ENCODE measurements at regions not wholly inside any gene's neighbourhood (a gene's known extent, or its start where the extent isn't known, plus 50 kb on each side); places are given as distances from the start of the nearest gene placed in this dataset.

DNA sequence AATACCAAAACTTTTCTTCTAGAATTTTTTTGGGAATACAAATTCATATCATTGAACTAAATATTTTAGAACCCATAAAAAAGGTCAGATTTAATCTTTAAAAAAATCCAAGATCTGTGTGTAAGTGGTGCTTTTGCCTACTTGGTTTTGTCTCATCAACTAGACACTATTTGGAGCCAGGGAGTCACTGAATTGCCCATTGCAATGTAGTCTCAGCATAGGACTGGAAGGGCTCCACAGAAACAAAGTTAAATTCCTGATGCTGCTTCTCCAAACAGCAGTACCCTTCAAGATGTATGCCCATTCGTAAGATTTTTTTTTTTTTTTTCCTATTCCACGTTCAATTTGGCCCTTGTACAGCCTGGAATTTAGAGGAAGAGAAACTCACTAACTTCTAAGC lies 208.0 kb upstream of the MPDZ start:
- no peaks in the 10 kb centered on the region for H3K4me1 ChIP-seq (ENCODE audit: control insufficient read depth in 1 of 2, insufficient read depth in 2 of 2, low read length in 2 of 2)
- no peak overlapping the region for H3K9ac ChIP-seq (ENCODE audit: low read depth in 1 of 2, low read length in 2 of 2)
- no peaks in the 10 kb centered on the region for H3K27me3 ChIP-seq (ENCODE audit: control insufficient read depth in 1 of 2, insufficient read depth in 2 of 2, low read length in 2 of 2)
- no peak overlapping the region for H3K27ac ChIP-seq (ENCODE audit: low read depth, low read length)
- no peaks in the 10 kb centered on the region for H3K9me3 ChIP-seq (ENCODE audit: control insufficient read depth in 1 of 2, low read length in 2 of 2)
- H3K4me3 ChIP-seq (ENCODE audit: low read depth in 1 of 2, low read length in 2 of 2) = no peak overlapping the region
- no peaks in the 10 kb centered on the region for H3K36me3 ChIP-seq (ENCODE audit: control insufficient read depth in 1 of 2, insufficient read depth in 2 of 2, low read length in 2 of 2)

- H3K4me1 ChIP-seq (ENCODE audit: control insufficient read depth in 1 of 2, insufficient read depth in 2 of 2, low read length in 2 of 2) = no peaks in the 10 kb centered on the region
- no peaks in the 10 kb centered on the region for H3K9me3 ChIP-seq (ENCODE audit: control insufficient read depth in 1 of 2, low read length in 2 of 2)
- H3K36me3 ChIP-seq (ENCODE audit: control insufficient read depth in 1 of 2, insufficient read depth in 2 of 2, low read length in 2 of 2) = no peaks in the 10 kb centered on the region
- no peak overlapping the region for H3K9ac ChIP-seq (ENCODE audit: low read depth in 1 of 2, low read length in 2 of 2)
- H3K27ac ChIP-seq (ENCODE audit: low read depth, low read length) = no peak overlapping the region
- H3K27me3 ChIP-seq (ENCODE audit: control insufficient read depth in 1 of 2, insufficient read depth in 2 of 2, low read length in 2 of 2) = no peaks in the 10 kb centered on the region
- H3K4me3 ChIP-seq (ENCODE audit: low read depth in 1 of 2, low read length in 2 of 2) = no peak overlapping the region
These were observed 207.6 kb upstream of the MPDZ start for GRCh38 chr9:13487071-13487470.

GRCh38 chr9:13485068-13485596 lies 205.6 kb upstream of the MPDZ start:
- no peak overlapping the region for H3K4me3 ChIP-seq (ENCODE audit: low read depth in 1 of 2, low read length in 2 of 2)
- H3K9ac ChIP-seq (ENCODE audit: low read depth in 1 of 2, low read length in 2 of 2) = no peak overlapping the region
- no peak overlapping the region for H3K27ac ChIP-seq (ENCODE audit: low read depth, low read length)
- no peaks in the 10 kb centered on the region for H3K27me3 ChIP-seq (ENCODE audit: control insufficient read depth in 1 of 2, insufficient read depth in 2 of 2, low read length in 2 of 2)
- no peaks in the 10 kb centered on the region for H3K4me1 ChIP-seq (ENCODE audit: control insufficient read depth in 1 of 2, insufficient read depth in 2 of 2, low read length in 2 of 2)
- H3K9me3 ChIP-seq (ENCODE audit: control insufficient read depth in 1 of 2, low read length in 2 of 2) = no peaks in the 10 kb centered on the region
- H3K36me3 ChIP-seq (ENCODE audit: control insufficient read depth in 1 of 2, insufficient read depth in 2 of 2, low read length in 2 of 2) = no peaks in the 10 kb centered on the region

GRCh38 chr9:13484186-13484585 lies 204.7 kb upstream of the MPDZ start:
- Histone ChIP-seq H3K27me3 (ENCODE audit: control insufficient read depth in 1 of 2, insufficient read depth in 2 of 2, low read length in 2 of 2) (no peaks in the 10 kb centered on the region), H3K4me3 (ENCODE audit: low read depth in 1 of 2, low read length in 2 of 2) (no peak overlapping the region), H3K4me1 (ENCODE audit: control insufficient read depth in 1 of 2, insufficient read depth in 2 of 2, low read length in 2 of 2) (no peaks in the 10 kb centered on the region), H3K9me3 (ENCODE audit: control insufficient read depth in 1 of 2, low read length in 2 of 2) (no peaks in the 10 kb centered on the region), H3K27ac (ENCODE audit: low read depth, low read length) (no peak overlapping the region), H3K9ac (ENCODE audit: low read depth in 1 of 2, low read length in 2 of 2) (no peak overlapping the region), H3K36me3 (ENCODE audit: control insufficient read depth in 1 of 2, insufficient read depth in 2 of 2, low read length in 2 of 2) (no peaks in the 10 kb centered on the region)

DNA sequence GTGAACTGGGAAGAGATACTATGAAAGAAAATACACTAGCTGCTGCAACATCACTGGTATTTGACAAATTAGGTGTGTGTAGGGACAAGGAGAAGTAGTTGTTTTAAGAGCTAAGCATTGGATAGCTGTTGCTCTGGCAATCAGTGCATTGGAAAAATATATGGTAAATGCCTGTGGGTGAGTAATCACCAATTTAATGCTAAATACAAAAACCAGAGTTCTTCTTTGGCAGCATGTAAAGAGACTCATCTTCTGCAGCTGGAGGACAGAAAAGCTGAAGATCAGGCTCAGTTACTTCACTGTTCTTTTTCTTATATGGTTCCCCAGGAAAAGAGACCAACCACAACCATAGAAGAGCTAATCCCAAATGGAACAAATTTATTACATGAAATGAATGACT lies 201.8 kb upstream of the MPDZ start:
- Histone ChIP-seq H3K9me3 (ENCODE audit: control insufficient read depth in 1 of 2, low read length in 2 of 2) (no peaks in the 10 kb centered on the region), H3K36me3 (ENCODE audit: control insufficient read depth in 1 of 2, insufficient read depth in 2 of 2, low read length in 2 of 2) (no peaks in the 10 kb centered on the region), H3K27me3 (ENCODE audit: control insufficient read depth in 1 of 2, insufficient read depth in 2 of 2, low read length in 2 of 2) (no peaks in the 10 kb centered on the region), H3K4me1 (ENCODE audit: control insufficient read depth in 1 of 2, insufficient read depth in 2 of 2, low read length in 2 of 2) (no peaks in the 10 kb centered on the region), H3K27ac (ENCODE audit: low read depth, low read length) (no peak overlapping the region), H3K9ac (ENCODE audit: low read depth in 1 of 2, low read length in 2 of 2) (no peak overlapping the region), H3K4me3 (ENCODE audit: low read depth in 1 of 2, low read length in 2 of 2) (no peak overlapping the region)

- Histone ChIP-seq H3K4me1 (ENCODE audit: control insufficient read depth in 1 of 2, insufficient read depth in 2 of 2, low read length in 2 of 2) (no peaks in the 10 kb centered on the region), H3K36me3 (ENCODE audit: control insufficient read depth in 1 of 2, insufficient read depth in 2 of 2, low read length in 2 of 2) (no peaks in the 10 kb centered on the region), H3K4me3 (ENCODE audit: low read depth in 1 of 2, low read length in 2 of 2) (no peak overlapping the region), H3K9ac (ENCODE audit: low read depth in 1 of 2, low read length in 2 of 2) (no peak overlapping the region), H3K27ac (ENCODE audit: low read depth, low read length) (no peak overlapping the region), H3K9me3 (ENCODE audit: control insufficient read depth in 1 of 2, low read length in 2 of 2) (no peaks in the 10 kb centered on the region), H3K27me3 (ENCODE audit: control insufficient read depth in 1 of 2, insufficient read depth in 2 of 2, low read length in 2 of 2) (no peaks in the 10 kb centered on the region)
These were observed 201.2 kb upstream of the MPDZ start for GRCh38 chr9:13480693-13481092.

DNA sequence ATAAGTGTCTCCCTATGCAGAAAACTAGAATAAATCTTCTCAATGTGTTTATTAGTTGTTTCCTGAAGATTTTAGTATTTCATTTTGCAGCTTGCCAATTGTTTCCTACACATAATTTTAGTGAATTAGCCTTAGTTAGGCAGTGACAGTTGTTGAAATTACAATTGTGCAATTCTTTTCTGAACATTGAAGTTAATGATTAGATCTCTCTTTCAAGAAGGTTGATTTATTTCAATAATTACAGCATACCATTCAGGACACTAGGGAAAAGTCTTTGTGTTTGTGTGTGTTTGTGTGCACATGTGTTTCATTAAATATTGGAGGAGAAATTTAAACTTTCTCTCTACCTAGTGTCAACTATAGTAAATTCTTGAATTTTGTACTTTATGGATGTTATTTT lies 199.6 kb upstream of the MPDZ start:
- Histone ChIP-seq H3K9me3 (ENCODE audit: control insufficient read depth in 1 of 2, low read length in 2 of 2) (peaks cover 0 to 4% of the 10 kb centered on the region in 2 donors), H3K36me3 (ENCODE audit: control insufficient read depth in 1 of 2, insufficient read depth in 2 of 2, low read length in 2 of 2) (no peaks in the 10 kb centered on the region), H3K27ac (ENCODE audit: low read depth, low read length) (no peak overlapping the region), H3K27me3 (ENCODE audit: control insufficient read depth in 1 of 2, insufficient read depth in 2 of 2, low read length in 2 of 2) (no peaks in the 10 kb centered on the region), H3K4me3 (ENCODE audit: low read depth in 1 of 2, low read length in 2 of 2) (no peak overlapping the region), H3K9ac (ENCODE audit: low read depth in 1 of 2, low read length in 2 of 2) (no peak overlapping the region), H3K4me1 (ENCODE audit: control insufficient read depth in 1 of 2, insufficient read depth in 2 of 2, low read length in 2 of 2) (no peaks in the 10 kb centered on the region)

DNA sequence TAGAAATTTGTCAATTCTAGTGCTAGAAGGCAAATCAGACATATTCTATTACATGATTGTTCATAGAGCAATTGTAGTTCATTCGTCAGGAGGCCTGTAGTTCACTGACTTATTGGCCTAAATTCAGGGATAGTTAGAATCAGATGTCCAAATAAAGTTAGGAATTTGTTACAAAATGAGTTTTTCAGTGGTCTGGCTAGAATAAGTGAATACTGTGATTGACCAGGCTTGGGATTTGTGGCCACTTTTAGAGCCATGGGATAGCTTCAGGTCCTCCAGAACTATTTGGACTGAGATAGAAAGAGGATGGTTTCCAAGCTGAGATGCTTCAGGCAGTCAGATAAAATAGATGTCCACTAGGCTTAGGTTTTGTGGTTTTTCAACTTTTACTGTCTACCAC lies 199.1 kb upstream of the MPDZ start:
- Histone ChIP-seq H3K27me3 (ENCODE audit: control insufficient read depth in 1 of 2, insufficient read depth in 2 of 2, low read length in 2 of 2) (no peaks in the 10 kb centered on the region), H3K4me3 (ENCODE audit: low read depth in 1 of 2, low read length in 2 of 2) (no peak overlapping the region), H3K9ac (ENCODE audit: low read depth in 1 of 2, low read length in 2 of 2) (no peak overlapping the region), H3K27ac (ENCODE audit: low read depth, low read length) (no peak overlapping the region), H3K36me3 (ENCODE audit: control insufficient read depth in 1 of 2, insufficient read depth in 2 of 2, low read length in 2 of 2) (no peaks in the 10 kb centered on the region), H3K4me1 (ENCODE audit: control insufficient read depth in 1 of 2, insufficient read depth in 2 of 2, low read length in 2 of 2) (no peaks in the 10 kb centered on the region), H3K9me3 (ENCODE audit: control insufficient read depth in 1 of 2, low read length in 2 of 2) (peaks cover 0 to 4% of the 10 kb centered on the region in 2 donors)

DNA sequence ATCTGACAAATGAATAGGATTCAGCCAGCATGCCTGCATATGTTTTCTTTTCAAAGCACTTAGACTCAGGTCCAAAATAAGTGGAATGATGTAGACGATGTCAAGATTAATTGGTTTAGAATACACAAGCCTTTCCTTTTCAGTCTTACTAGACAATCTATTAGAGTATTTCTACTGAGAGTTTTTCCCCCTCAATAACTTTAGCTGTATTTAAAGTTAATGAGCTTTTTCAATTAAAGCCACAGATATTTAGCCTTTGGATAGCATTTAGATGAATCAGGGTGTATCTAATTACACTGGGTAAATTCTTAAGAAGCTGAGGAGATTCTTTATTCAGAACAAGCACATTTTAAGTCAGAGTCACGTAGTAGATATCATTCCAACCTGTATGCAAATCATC lies 198.7 kb upstream of the MPDZ start:
- H3K9ac ChIP-seq (ENCODE audit: low read depth in 1 of 2, low read length in 2 of 2) = no peak overlapping the region

GRCh38 chr9:13470836-13471235 lies 191.3 kb upstream of the MPDZ start:
- Histone ChIP-seq H3K4me3 (ENCODE audit: low read depth in 1 of 2, low read length in 2 of 2) (no peak overlapping the region), H3K27ac (ENCODE audit: low read depth, low read length) (no peak overlapping the region), H3K9me3 (ENCODE audit: control insufficient read depth in 1 of 2, low read length in 2 of 2) (peaks cover 0 to 4% of the 10 kb centered on the region in 2 donors), H3K9ac (ENCODE audit: low read depth in 1 of 2, low read length in 2 of 2) (no peak overlapping the region), H3K36me3 (ENCODE audit: control insufficient read depth in 1 of 2, insufficient read depth in 2 of 2, low read length in 2 of 2) (no peaks in the 10 kb centered on the region), H3K27me3 (ENCODE audit: control insufficient read depth in 1 of 2, insufficient read depth in 2 of 2, low read length in 2 of 2) (no peaks in the 10 kb centered on the region), H3K4me1 (ENCODE audit: control insufficient read depth in 1 of 2, insufficient read depth in 2 of 2, low read length in 2 of 2) (no peaks in the 10 kb centered on the region)

More for the DNA sequence above, 198.7 kb upstream of the MPDZ start:
- H3K4me1 ChIP-seq (ENCODE audit: control insufficient read depth in 1 of 2, insufficient read depth in 2 of 2, low read length in 2 of 2) = no peaks in the 10 kb centered on the region
- H3K4me3 ChIP-seq (ENCODE audit: low read depth in 1 of 2, low read length in 2 of 2) = no peak overlapping the region
- no peaks in the 10 kb centered on the region for H3K27me3 ChIP-seq (ENCODE audit: control insufficient read depth in 1 of 2, insufficient read depth in 2 of 2, low read length in 2 of 2)
- H3K27ac ChIP-seq (ENCODE audit: low read depth, low read length) = no peak overlapping the region
- no peaks in the 10 kb centered on the region for H3K36me3 ChIP-seq (ENCODE audit: control insufficient read depth in 1 of 2, insufficient read depth in 2 of 2, low read length in 2 of 2)
- H3K9me3 ChIP-seq (ENCODE audit: control insufficient read depth in 1 of 2, low read length in 2 of 2) = peaks cover 0 to 4% of the 10 kb centered on the region in 2 donors

DNA sequence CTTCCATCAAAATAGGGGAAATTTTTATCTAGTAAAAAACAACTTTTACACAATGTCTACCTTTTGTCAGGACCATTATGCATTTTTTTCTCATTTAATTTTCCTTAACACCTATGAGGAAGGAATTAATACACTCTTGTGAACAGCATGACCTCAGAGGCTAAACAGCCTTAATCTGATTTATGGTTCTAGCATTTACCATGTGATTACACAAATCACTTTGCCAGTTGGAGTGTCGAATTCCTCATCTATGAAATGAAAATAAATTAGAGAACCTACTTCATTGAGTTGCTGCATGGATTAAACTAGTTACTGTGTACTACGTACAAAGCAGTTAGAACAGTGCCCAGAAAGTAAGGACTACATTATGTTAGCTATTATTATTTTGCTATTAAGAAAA lies 187.7 kb upstream of the MPDZ start:
- no peak overlapping the region for H3K4me3 ChIP-seq (ENCODE audit: low read depth in 1 of 2, low read length in 2 of 2)
- H3K4me1 ChIP-seq (ENCODE audit: control insufficient read depth in 1 of 2, insufficient read depth in 2 of 2, low read length in 2 of 2) = no peaks in the 10 kb centered on the region
- H3K27me3 ChIP-seq (ENCODE audit: control insufficient read depth in 1 of 2, insufficient read depth in 2 of 2, low read length in 2 of 2) = no peaks in the 10 kb centered on the region
- no peak overlapping the region for H3K27ac ChIP-seq (ENCODE audit: low read depth, low read length)
- no peaks in the 10 kb centered on the region for H3K9me3 ChIP-seq (ENCODE audit: control insufficient read depth in 1 of 2, low read length in 2 of 2)
- no peaks in the 10 kb centered on the region for H3K36me3 ChIP-seq (ENCODE audit: control insufficient read depth in 1 of 2, insufficient read depth in 2 of 2, low read length in 2 of 2)
- no peak overlapping the region for H3K9ac ChIP-seq (ENCODE audit: low read depth in 1 of 2, low read length in 2 of 2)

All from duodenal mucosa (tissue), 2 donors.